Skeletal muscle cell (primary cell): ENCODE measurements at regions not wholly inside any gene's neighbourhood (a gene's known extent, or its start where the extent isn't known, plus 50 kb on each side); places are given as distances from the start of the nearest gene placed in this dataset.
"Not testable (repeated sequence)": the region's sequence is repeated elsewhere in the genome, so short reads cannot be mapped to it uniquely, and the experiment has no call there.

Experiments
- DNase-seq: peaks from one replicate; pipeline ENCODE4 v3.0.0-alpha.2; 2010; ENCODE audit warnings: low read depth
- H3K4me3 ChIP-seq: 2 replicates; pipeline ENCODE4 v1.5.1; 2011; ENCODE audit warnings: low read depth, mild to moderate bottlenecking, control low read depth, low read length, moderate library complexity

- H3K4me3 ChIP-seq, DNase-seq: not testable (repeated sequence)
Observed at GRCh38 chr16:88182967-88183881, 199.5 kb upstream of the ZNF469 start.

DNA sequence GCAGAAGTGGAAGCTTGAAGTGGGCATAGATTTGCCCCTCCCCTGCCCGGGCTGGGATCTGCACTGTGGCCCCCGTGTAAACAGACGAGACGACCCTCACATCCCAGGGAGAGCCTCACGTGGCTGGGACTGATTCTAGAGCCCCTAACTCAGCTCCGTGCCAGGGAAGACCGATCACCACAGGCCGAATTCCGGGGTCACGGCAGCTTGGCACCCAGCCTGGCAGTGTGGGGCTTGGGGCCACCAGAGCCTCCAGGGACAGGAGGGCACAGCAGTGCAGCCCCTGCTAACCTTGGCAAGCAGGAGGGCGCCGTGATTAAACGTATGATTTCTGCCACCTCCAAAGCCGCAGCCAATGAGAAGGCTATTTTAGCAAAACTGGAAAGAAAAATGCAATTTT is 198.7 kb upstream of the ZNF469 start:
- H3K4me3 ChIP-seq, DNase-seq: not testable (repeated sequence)

DNA sequence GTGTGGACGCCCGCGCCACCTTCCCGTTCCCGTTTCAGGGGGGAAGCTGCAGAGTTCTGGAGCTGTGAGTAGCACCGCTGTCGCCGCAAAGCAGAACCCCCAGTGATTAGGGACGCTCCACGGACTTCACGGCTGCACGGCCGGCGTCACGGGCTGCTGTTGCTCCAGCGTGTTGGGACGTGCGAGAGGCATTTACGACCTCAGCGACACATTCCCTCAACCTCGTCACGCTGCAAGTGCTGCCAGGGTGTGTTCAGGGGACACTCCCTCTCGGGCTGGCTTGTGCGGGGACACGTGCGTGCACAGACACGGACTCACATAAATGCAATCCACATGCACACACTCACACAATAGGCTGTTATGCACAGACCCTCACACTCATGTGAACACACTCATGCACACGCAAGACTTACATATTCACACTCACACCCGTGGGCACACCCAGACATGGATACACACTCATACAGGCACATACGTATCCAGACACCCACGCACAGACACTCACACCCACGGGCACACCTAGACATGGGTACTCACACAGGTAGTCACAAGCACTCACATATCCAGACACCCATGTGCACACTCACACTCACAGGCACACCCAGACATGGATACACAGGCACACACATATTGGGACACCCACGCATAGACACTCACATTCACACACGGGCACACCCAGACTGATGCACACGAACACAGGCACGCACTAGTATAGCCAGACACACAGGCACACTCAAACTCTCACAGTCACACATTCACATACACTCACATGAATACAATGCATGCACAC is 198.0 kb upstream of the ZNF469 start:
- not testable (repeated sequence) for DNase-seq, H3K4me3 ChIP-seq

GRCh38 chr16:88185406-88185805 is 197.4 kb upstream of the ZNF469 start:
- not testable (repeated sequence) for DNase-seq, H3K4me3 ChIP-seq

DNA sequence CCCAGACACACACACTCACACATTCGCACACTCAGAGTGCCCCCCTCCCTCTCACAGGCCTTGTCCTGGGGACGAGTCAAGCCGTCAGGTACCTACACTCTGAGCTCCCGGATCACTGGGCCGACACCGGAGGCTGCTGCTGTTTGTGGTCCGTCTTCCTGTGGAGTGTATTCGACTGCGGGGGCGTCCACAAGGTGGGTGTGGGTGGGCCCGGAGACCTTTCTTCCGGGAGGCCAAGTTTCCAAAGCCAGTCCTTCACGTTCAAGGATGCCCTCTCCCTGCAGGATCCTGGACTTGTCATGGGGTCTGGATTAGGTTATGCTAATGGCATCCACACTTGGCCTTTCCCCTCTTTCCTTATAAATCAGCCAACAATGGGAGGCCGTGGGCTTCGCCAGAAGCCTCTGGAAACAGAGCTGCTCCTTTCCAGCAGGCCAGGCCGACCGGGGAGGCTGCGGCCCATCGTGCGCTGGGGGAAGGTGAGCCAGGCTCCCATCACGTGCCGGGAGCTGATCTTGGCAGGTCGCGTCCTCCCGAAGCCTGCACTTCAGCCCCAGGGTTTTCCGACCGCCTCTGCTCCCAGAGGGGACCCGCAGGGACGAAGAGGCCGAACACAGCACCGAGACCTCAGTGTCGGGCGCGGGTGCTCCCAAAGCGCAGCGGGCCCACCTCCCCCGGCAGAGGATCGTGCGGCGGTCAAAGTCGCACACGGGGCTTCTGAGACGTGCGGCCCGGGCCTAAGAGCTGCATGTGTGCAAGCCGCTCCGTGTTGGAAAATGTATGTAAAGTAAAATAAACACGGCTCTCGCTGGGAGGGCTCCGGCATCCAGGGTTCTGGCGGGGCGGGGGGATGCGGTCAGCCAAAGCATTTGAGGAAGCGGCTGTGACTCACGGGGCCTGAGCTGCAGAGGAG is 196.5 kb upstream of the ZNF469 start:
- peak; percentile 61 for DNase-seq
- H3K4me3 ChIP-seq: peak overlapping the region; percentile 18

GRCh38 chr16:88186889-88187870 is 195.6 kb upstream of the ZNF469 start:
- not testable (repeated sequence) for H3K4me3 ChIP-seq, DNase-seq

GRCh38 chr16:88188171-88188895 is 194.4 kb upstream of the ZNF469 start:
- not testable (repeated sequence) for DNase-seq, H3K4me3 ChIP-seq

DNA sequence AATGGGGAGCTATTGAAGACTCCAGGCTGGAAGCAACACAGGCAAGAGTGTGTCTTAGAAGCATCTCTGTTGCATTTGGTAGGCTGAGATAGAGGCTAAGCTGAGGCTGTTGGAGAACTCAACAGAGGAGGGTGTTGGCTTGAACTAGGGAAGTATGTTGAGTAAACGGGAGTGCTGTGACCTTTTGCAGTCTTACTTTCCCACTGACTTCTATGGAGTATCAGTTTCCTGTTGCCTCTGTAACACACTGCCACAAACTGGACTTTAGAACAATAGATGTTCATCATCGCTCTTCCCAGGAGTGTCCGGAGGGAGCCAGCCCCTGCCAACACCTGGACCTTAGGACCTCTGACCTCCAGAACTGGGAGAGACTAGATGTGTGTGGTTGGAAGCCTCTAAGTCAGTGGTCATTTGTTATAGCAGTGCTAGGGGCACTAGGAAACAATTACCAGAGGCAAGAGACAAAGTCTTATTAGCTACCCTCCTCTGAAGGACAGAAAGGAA is 192.1 kb upstream of the ZNF469 start:
- not testable (repeated sequence) for DNase-seq, H3K4me3 ChIP-seq

DNA sequence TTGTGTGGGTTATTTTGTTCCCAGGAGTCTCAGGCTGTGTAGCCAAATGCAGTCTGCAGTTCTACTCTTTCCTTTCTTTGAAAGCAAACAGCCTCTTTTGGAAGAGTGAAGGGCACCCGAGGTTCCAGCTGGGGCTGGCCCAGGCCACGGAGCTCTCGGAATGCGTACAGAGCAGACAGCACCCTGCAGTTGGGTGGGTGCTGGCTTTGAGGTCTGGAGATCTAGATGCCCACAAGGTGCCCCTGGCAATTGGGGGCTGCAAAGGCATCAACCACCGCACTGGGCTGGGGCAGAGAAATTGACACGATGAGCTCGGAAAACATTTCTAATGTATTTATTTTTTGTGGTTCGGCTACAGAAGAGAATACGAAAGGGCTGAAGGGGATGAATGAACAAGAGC is 191.6 kb upstream of the ZNF469 start:
- not testable (repeated sequence) for DNase-seq, H3K4me3 ChIP-seq

DNA sequence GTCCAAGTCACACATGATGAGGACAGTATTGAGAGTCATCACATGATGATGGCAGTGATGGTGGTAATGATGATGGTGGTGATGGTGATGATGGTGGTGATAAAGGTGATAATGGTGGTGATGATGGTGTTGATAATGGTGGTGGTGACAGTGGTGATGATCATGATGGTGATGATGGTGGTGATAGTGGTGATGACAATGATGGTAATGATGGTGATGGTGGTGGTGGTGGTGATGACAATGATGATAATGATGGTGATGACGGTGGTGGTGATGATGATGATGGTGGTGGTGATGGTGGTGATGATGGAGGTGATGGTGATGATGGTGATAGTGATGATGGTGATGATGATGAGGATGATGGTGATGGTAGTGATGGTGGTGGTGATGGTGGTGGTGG is 190.2 kb upstream of the ZNF469 start:
- H3K4me3 ChIP-seq: no peak overlapping the region
- no peak for DNase-seq

GRCh38 chr16:88193706-88194396 is 188.9 kb upstream of the ZNF469 start:
- not testable (repeated sequence) for DNase-seq, H3K4me3 ChIP-seq

DNA sequence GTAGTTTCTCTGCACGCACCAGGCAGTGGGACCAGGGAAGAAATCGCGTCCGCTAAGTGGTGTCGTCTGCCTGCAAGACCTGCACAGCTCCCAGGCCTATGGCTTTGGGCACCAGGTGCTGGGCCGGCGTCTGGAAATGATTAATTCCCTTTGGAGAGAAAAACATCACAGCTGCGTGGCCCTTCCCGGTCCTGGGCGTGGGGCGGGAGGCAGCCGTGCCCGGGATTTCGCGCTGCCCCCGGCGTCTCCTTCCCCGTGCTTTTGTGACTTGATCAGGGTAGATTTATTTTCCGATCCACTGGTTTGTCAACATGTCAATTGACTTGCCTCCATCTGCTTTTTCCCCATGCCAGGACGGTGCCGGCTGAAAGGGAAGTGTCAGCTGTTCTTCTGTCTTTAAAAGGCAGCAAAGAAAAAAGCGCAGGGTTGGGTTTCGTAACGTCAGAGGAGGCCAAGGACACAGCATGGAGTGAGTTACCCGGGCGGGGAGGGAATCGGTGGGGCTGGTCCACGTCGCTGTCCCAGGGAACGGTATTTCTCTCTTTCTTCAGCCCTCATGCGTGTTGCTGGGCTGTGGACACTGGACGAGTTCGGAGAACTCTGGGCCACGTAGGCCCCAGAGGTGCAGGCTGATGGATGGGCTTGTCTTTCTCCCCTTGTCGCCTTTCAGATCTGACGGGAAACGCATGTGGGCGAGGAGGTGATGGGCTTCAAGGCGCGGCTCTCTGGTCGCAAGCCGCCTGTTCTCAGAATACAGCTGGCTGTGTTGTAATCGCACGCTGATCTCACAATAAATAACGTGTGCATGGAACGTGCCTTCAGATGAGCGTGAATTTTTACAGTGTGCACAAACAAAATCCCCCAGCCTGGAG is 188.1 kb upstream of the ZNF469 start:
- DNase-seq: peak; percentile 26
- H3K4me3 ChIP-seq: no peak overlapping the region

- no peak overlapping the region for H3K4me3 ChIP-seq
- no peak for DNase-seq
Observed at GRCh38 chr16:88195269-88195705, 187.5 kb upstream of the ZNF469 start.

- H3K4me3 ChIP-seq: no peak overlapping the region
- no peak for DNase-seq
Observed at GRCh38 chr16:88195911-88196465, 186.8 kb upstream of the ZNF469 start.

- DNase-seq: no peak
- no peak overlapping the region for H3K4me3 ChIP-seq
Observed at GRCh38 chr16:88196471-88197400, 186.0 kb upstream of the ZNF469 start.
